Sigmoid colon (tissue), 4 donors: ENCODE measurements at regions not wholly inside any gene's neighbourhood (a gene's known extent, or its start where the extent isn't known, plus 50 kb on each side); places are given as distances from the start of the nearest gene placed in this dataset.

Experiments
- CTCF ChIP-seq, 4 experiments: fragments of 450-650 bp in 3 of 4; fragments of 200-600 bp in 1 of 4; IDR thresholded peaks; one replicate each; pipeline ENCODE4 v1.5.1; 2016 to 2019; ENCODE audit warnings: antibody characterized with exemption in 4 of 4, mild to moderate bottlenecking in 3 of 4, moderate library complexity in 2 of 4
- EP300 ChIP-seq, 4 donors: sonication (generic); formaldehyde crosslinking; IDR thresholded peaks; one replicate each; pipeline ENCODE4 v1.6.1; 2017; ENCODE audit warnings: antibody characterized with exemption in 4 of 4
- POLR2A ChIP-seq, 2 donors: fragments of 450-650 bp; IDR thresholded peaks; one replicate each; pipeline ENCODE4 v1.6.1; 2016; ENCODE audit warnings: antibody characterized with exemption in 2 of 2, mild to moderate bottlenecking in 2 of 2, moderate library complexity in 2 of 2

- TF ChIP-seq CTCF (IDR thresholded peaks at IDR 0.05) (no peak), EP300 (IDR thresholded peaks at IDR 0.05) (no peak), POLR2A (IDR thresholded peaks at IDR 0.05) (no peak)
These were observed 107.6 kb downstream of the TSEN15 start for GRCh38 chr1:184158896-184159681.
